Ascending aorta (tissue), 2 donors: ENCODE measurements at regions not wholly inside any gene's neighbourhood (a gene's known extent, or its start where the extent isn't known, plus 50 kb on each side); places are given as distances from the start of the nearest gene placed in this dataset.

Source experiments
- DNase-seq, 2 donors: peaks; one replicate each; pipeline ENCODE4 v3.0.0-alpha.2; 2019; ENCODE audit warnings: low spot score in 2 of 2
- H3K27ac ChIP-seq, 2 donors: fragments of 200-600 bp; sonication (generic); one replicate each; pipeline ENCODE4 v1.5.1; 2016 to 2017; ENCODE audit warnings: mild to moderate bottlenecking in 1 of 2
- H3K27me3 ChIP-seq: fragments of 200-600 bp; sonication (generic); one replicate; pipeline ENCODE4 v1.5.1; 2017
- H3K36me3 ChIP-seq, 2 donors: fragments of 200-600 bp; sonication (generic); one replicate each; pipeline ENCODE4 v1.5.1; 2016
- H3K4me1 ChIP-seq, 2 donors: fragments of 200-600 bp; sonication (generic); one replicate each; pipeline ENCODE4 v1.5.1; 2016 to 2017; ENCODE audit warnings: mild to moderate bottlenecking in 1 of 2
- H3K4me3 ChIP-seq, 2 donors: fragments of 200-600 bp; sonication (generic); one replicate each; pipeline ENCODE4 v1.5.1; 2016 to 2017; ENCODE audit warnings: mild to moderate bottlenecking in 1 of 2
- H3K9me3 ChIP-seq, 2 donors: fragments of 200-600 bp; sonication (generic); one replicate each; pipeline ENCODE4 v1.5.1; 2016
- intact Hi-C: fragments of 100-400 bp; cut with DNase I; formaldehyde crosslinking; loops from one replicate; pipeline ENCODE4 v1.15.1; 2023
- TF ChIP-seq, protein P1 (sequence below), 3 experiments: fragments of 200-600 bp in 2 of 3; fragments of 450-650 bp in 1 of 3; sonication (generic) in 2 of 3; IDR thresholded peaks; one replicate each; pipeline ENCODE4 v1.5.1; 2016 to 2019; ENCODE audit warnings: antibody characterized with exemption in 3 of 3, mild to moderate bottlenecking in 1 of 3, moderate library complexity in 1 of 3

DNA sequence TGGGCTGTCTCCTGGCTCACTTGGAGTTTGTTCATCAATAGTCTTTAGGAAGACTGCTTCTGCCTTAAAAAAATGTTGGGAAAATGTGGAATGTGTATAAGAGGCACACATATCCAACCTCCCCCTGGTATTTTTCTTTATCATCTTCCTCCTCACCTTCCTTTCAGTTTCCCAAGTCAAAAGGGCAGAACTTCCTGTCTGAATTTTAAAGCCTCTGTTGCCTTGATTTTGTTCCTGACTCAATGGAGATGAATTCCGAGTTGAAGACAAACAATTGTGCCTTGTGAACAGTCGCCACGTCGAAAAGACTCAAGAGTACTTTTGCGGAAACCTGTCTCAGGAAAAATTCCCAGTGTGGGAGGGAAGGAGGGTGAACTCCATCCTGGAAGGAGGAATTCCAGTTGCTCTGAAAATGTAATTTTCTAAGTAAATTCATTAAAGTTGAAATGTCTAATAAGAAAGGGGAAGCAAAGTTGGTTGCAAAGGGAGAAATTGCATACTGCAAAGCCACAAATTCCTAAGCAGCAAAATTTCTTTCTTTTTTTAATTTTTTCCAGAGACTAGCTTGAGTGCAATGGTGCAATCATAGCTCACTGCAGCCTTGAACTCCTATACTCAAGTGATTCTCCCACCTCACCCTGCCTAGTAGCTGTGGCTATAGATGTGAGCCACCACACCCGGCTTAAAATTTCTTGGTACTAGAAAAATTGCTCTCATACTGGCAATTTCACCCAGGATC lies 50.2 kb upstream of the ELK3 start:
- DNase-seq: no peak
- intact Hi-C loops: no loop called here
- TF ChIP-seq, protein P1, sequence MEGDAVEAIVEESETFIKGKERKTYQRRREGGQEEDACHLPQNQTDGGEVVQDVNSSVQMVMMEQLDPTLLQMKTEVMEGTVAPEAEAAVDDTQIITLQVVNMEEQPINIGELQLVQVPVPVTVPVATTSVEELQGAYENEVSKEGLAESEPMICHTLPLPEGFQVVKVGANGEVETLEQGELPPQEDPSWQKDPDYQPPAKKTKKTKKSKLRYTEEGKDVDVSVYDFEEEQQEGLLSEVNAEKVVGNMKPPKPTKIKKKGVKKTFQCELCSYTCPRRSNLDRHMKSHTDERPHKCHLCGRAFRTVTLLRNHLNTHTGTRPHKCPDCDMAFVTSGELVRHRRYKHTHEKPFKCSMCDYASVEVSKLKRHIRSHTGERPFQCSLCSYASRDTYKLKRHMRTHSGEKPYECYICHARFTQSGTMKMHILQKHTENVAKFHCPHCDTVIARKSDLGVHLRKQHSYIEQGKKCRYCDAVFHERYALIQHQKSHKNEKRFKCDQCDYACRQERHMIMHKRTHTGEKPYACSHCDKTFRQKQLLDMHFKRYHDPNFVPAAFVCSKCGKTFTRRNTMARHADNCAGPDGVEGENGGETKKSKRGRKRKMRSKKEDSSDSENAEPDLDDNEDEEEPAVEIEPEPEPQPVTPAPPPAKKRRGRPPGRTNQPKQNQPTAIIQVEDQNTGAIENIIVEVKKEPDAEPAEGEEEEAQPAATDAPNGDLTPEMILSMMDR (IDR thresholded peaks at IDR 0.05): no peak
- Histone ChIP-seq H3K27me3 (no peaks in the 10 kb centered on the region), H3K36me3 (no peaks in the 10 kb centered on the region), H3K4me3 (no peak overlapping the region), H3K9me3 (no peaks in the 10 kb centered on the region), H3K4me1 (no peaks in the 10 kb centered on the region), H3K27ac (no peak overlapping the region)
